IMR-90 (cell line): ENCODE measurements at regions not wholly inside any gene's neighbourhood (a gene's known extent, or its start where the extent isn't known, plus 50 kb on each side); places are given as distances from the start of the nearest gene placed in this dataset.

Experiments used
- ATAC-seq: fragments of 200-7000 bp; cut with Tn5 transposase; 2 replicates; pipeline ENCODE4 v1.9.1; 2020; ENCODE audit warnings: low read depth, mild to moderate bottlenecking, moderate library complexity
- BruUV-seq: library from RNA; stranded (reverse); fragments of 400-500 nt; replicated peaks from 2 replicates; lab custom pipeline; 2021; lab: Mats Ljungman, UMichigan
- CTCF ChIA-PET: fragments of 300-600 bp; formaldehyde crosslinking; extraction: SDS; loops from one replicate; lab custom pipeline; 2021; ENCODE audit warnings: antibody characterized with exemption; lab: Yijun Ruan, JAX
- POLR2A ChIA-PET: fragments of 300-600 bp; sonication (Branson Sonifier 250); formaldehyde crosslinking; loops from one replicate; lab custom pipeline; 2022; ENCODE audit warnings: antibody characterized with exemption; ENCODE audit not compliant: unreplicated experiment; lab: Charles Lee
- DNase-seq: peaks from one replicate; pipeline ENCODE4 v3.0.0; 2013
- H2AFZ ChIP-seq: replicated peaks from 2 replicates; pipeline ENCODE3; 2013; ENCODE audit warnings: low read length, mild to moderate bottlenecking; ENCODE audit not compliant: poor library complexity
- H2AK5ac ChIP-seq: 2 replicates; pipeline ENCODE4 v1.6.1; 2013; ENCODE audit warnings: low read depth, low read length, inconsistent platforms
- H2AK9ac ChIP-seq: replicated peaks from 2 replicates; pipeline ENCODE3; 2013; ENCODE audit warnings: mild to moderate bottlenecking, low read depth, low read length, moderate library complexity; ENCODE audit not compliant: poor library complexity
- H2BK120ac ChIP-seq: 2 replicates; pipeline ENCODE4 v1.6.1; 2013; ENCODE audit warnings: low read depth, low read length, inconsistent platforms
- H2BK15ac ChIP-seq: 3 replicates; pipeline ENCODE4 v1.6.1; 2013; ENCODE audit warnings: low read depth, low read length, inconsistent platforms
- H2BK20ac ChIP-seq: 2 replicates; pipeline ENCODE4 v1.6.1; 2013; ENCODE audit warnings: low read depth, mild to moderate bottlenecking, inconsistent platforms, low read length, moderate library complexity
- H2BK5ac ChIP-seq: 2 replicates; pipeline ENCODE4 v1.6.1; 2013; ENCODE audit warnings: mild to moderate bottlenecking, low read depth, low read length, inconsistent platforms; ENCODE audit not compliant: poor library complexity, severe bottlenecking
- H3K14ac ChIP-seq: replicated peaks from 2 replicates; pipeline ENCODE4 v1.6.1; 2013; ENCODE audit warnings: low read depth, low read length, inconsistent platforms
- H3K18ac ChIP-seq: 2 replicates; pipeline ENCODE4 v1.6.1; 2013; ENCODE audit warnings: low read depth, low read length, control low read depth
- H3K23ac ChIP-seq: 2 replicates; pipeline ENCODE4 v1.6.1; 2013; ENCODE audit warnings: low read depth, low read length, inconsistent platforms
- H3K27ac ChIP-seq: 2 replicates; pipeline ENCODE4 v1.5.1; 2013; ENCODE audit warnings: mild to moderate bottlenecking, control low read depth, low read length; ENCODE audit not compliant: insufficient read depth
- H3K27me3 ChIP-seq: 2 replicates; pipeline ENCODE4 v1.6.1; 2013; ENCODE audit warnings: low read length; ENCODE audit not compliant: control insufficient read depth, insufficient read depth
- H3K36me3 ChIP-seq: 2 replicates; pipeline ENCODE4 v1.6.1; 2013; ENCODE audit warnings: low read length, mixed read lengths; ENCODE audit not compliant: control insufficient read depth, insufficient read depth
- H3K4ac ChIP-seq: 2 replicates; pipeline ENCODE4 v1.6.1; 2013; ENCODE audit warnings: low read depth, low read length, inconsistent platforms
- H3K4me1 ChIP-seq: 2 replicates; pipeline ENCODE4 v1.6.1; 2013; ENCODE audit warnings: low read length, mixed read lengths; ENCODE audit not compliant: control insufficient read depth, insufficient read depth
- H3K4me2 ChIP-seq: 2 replicates; pipeline ENCODE4 v1.6.1; 2013; ENCODE audit warnings: low read depth, mild to moderate bottlenecking, control low read depth, low read length, moderate library complexity
- H3K4me3 ChIP-seq: 2 replicates; pipeline ENCODE4 v1.5.1; 2013; ENCODE audit warnings: low read depth, mild to moderate bottlenecking, control low read depth, low read length, moderate library complexity; ENCODE audit not compliant: insufficient read depth
- H3K56ac ChIP-seq: 2 replicates; pipeline ENCODE4 v1.6.1; 2013; ENCODE audit warnings: low read length, inconsistent platforms; ENCODE audit not compliant: insufficient read depth; ENCODE audit errors: extremely low read depth
- H3K79me1 ChIP-seq, 2 experiments: 2 replicates each; pipeline ENCODE4 v1.6.1; 2013; ENCODE audit warnings: low read length in 2 of 2, inconsistent platforms in 1 of 2, low read depth in 1 of 2
- H3K9ac ChIP-seq: 2 replicates; pipeline ENCODE4 v1.6.1; 2013; ENCODE audit warnings: low read depth, low read length, control low read depth
- H3K9me1 ChIP-seq: 2 replicates; pipeline ENCODE4 v1.6.1; 2013; ENCODE audit warnings: low read length, inconsistent platforms; ENCODE audit not compliant: insufficient read depth
- H3K9me3 ChIP-seq: 2 replicates; pipeline ENCODE4 v1.6.1; 2013; ENCODE audit warnings: low read length; ENCODE audit not compliant: control insufficient read depth, insufficient read depth
- H4K20me1 ChIP-seq: 2 replicates; pipeline ENCODE4 v1.6.1; 2013; ENCODE audit warnings: low read length, inconsistent platforms; ENCODE audit not compliant: insufficient read depth
- H4K5ac ChIP-seq: 2 replicates; pipeline ENCODE4 v1.6.1; 2013; ENCODE audit warnings: mild to moderate bottlenecking, low read depth, low read length, control low read depth
- H4K8ac ChIP-seq, 2 experiments: 2 replicates each; pipeline ENCODE4 v1.6.1; 2013; ENCODE audit warnings: low read depth in 2 of 2, low read length in 2 of 2, control low read depth in 1 of 2, inconsistent platforms in 1 of 2
- H4K91ac ChIP-seq: 2 replicates; pipeline ENCODE4 v1.6.1; 2013; ENCODE audit warnings: low read depth, low read length, inconsistent platforms; ENCODE audit not compliant: insufficient read depth
- CHD1 ChIP-seq: IDR thresholded peaks from 2 replicates; pipeline ENCODE4 v1.6.1; 2012; ENCODE audit warnings: low read depth, low read length, improper control_type of control experiment
- CTCF ChIP-seq: conservative IDR thresholded peaks from 2 replicates; pipeline ENCODE4 v1.5.1; 2012; ENCODE audit warnings: mild to moderate bottlenecking, low read depth, low read length, improper control_type of control experiment
- NFE2L2 ChIP-seq: fragments of 150-350 bp; IDR thresholded peaks from 2 replicates; pipeline ENCODE4 v1.6.1; 2016; ENCODE audit warnings: low read depth, mild to moderate bottlenecking, low read length
- POLR2A ChIP-seq: IDR thresholded peaks from 2 replicates; pipeline ENCODE4 v1.6.1; 2012; ENCODE audit warnings: mild to moderate bottlenecking, low read depth, low read length
- WGBS, 2 experiments: methylation state at CpG; one replicate each; pipeline versions ENCODE4 v1.1.5 to v1.1.7; 2013; ENCODE audit warnings: missing lambda C conversion rate in 2 of 2; ENCODE audit not compliant: insufficient read length in 1 of 2; ENCODE audit errors: extremely low coverage in 2 of 2; 5-methylcytosine and 5-hydroxymethylcytosine counted together
- dilution Hi-C: fragments of 300-500 bp; cut with HindIII; formaldehyde crosslinking; loops from one replicate; pipeline ENCODE4 v1.14.3; 2018; ENCODE audit warnings: low sequenced_read_pairs; ENCODE audit not compliant: unreplicated experiment
- in situ Hi-C: fragments of 300-500 bp; cut with MboI; formaldehyde crosslinking; loops from 3 replicates; pipeline ENCODE4 v1.14.3; 2019; ENCODE audit warnings: low sequenced_read_pairs, inconsistent platforms, mixed read lengths
- intact Hi-C: fragments of 100-400 bp; cut with micrococcal nuclease; formaldehyde crosslinking; loops from 2 replicates; pipeline ENCODE4 v1.10.0; 2022

GRCh38 chr3:151548195-151548594 lies 87.3 kb upstream of the IGSF10 start:
- TF ChIP-seq NFE2L2 (no peak), CHD1 (no peak), CTCF (no peak), POLR2A (no peak)
- no peak overlapping the region for H2BK120ac ChIP-seq
- H3K23ac ChIP-seq, result no peak overlapping the region
- no peak overlapping the region for H3K4me2 ChIP-seq
- H3K4me1 ChIP-seq, result no peaks in the 10 kb centered on the region
- H2AK5ac ChIP-seq, result no peak overlapping the region
- H2BK20ac ChIP-seq, result no peak overlapping the region
- H4K5ac ChIP-seq, result no peak overlapping the region
- no peaks in the 10 kb centered on the region for H4K20me1 ChIP-seq
- H3K9me3 ChIP-seq, result no peaks in the 10 kb centered on the region
- no peaks in the 10 kb centered on the region for H3K27me3 ChIP-seq
- ChIA-PET POLR2A (no interaction called here), CTCF (no interaction called here)
- H3K18ac ChIP-seq, result no peak overlapping the region
- no peak overlapping the region for H3K14ac ChIP-seq
- H3K9ac ChIP-seq, result no peak overlapping the region
- no peak for DNase-seq
- ATAC-seq, result no peak
- H3K4ac ChIP-seq, result no peak overlapping the region
- H3K36me3 ChIP-seq, result no peaks in the 10 kb centered on the region
- H2BK15ac ChIP-seq, result no peak overlapping the region
- intact Hi-C loops, result no loop called here
- no peak overlapping the region for H3K56ac ChIP-seq
- no peak overlapping the region for H3K4me3 ChIP-seq
- no peak overlapping the region for H4K91ac ChIP-seq
- H4K8ac ChIP-seq, result no peak overlapping the region
- no TSS peak for BruUV-seq
- H2AK9ac ChIP-seq, result no peak overlapping the region
- WGBS, 2 experiments, result no CpG with 5 or more reads among the region's 2 CpGs
- no peak overlapping the region for H2AFZ ChIP-seq
- no peak overlapping the region for H2BK5ac ChIP-seq
- no peak overlapping the region for H3K27ac ChIP-seq
- in situ Hi-C loops, result no loop called here
- dilution Hi-C loops, result no loop called here
- H3K9me1 ChIP-seq, result 0 out of 2 replicates have a peak, but pooled peaks cover 4% of the 10 kb centered on the region
- no peaks in the 10 kb centered on the region for H3K79me1 ChIP-seq
